Endodermal cell (in vitro differentiated cells): ENCODE measurements at regions not wholly inside any gene's neighbourhood (a gene's known extent, or its start where the extent isn't known, plus 50 kb on each side); places are given as distances from the start of the nearest gene placed in this dataset.
"Not testable (repeated sequence)": the region's sequence is repeated elsewhere in the genome, so short reads cannot be mapped to it uniquely, and the experiment has no call there.

ENCODE experiments used
- DNase-seq: peaks from one replicate; pipeline ENCODE4 v3.0.0-alpha.2; 2017
- H3K27ac ChIP-seq: 2 replicates; pipeline ENCODE4 v1.5.1; 2013; ENCODE audit warnings: mild to moderate bottlenecking, low read depth, low read length, moderate library complexity
- H3K27me3 ChIP-seq: 2 replicates; pipeline ENCODE4 v1.6.1; 2013; ENCODE audit warnings: mild to moderate bottlenecking, low read length, moderate library complexity; ENCODE audit not compliant: insufficient read depth, control insufficient read depth, poor library complexity, severe bottlenecking
- H3K36me3 ChIP-seq: 2 replicates; pipeline ENCODE4 v1.7.0; 2013; ENCODE audit warnings: mild to moderate bottlenecking, low read length, moderate library complexity; ENCODE audit not compliant: control insufficient read depth, insufficient read depth
- H3K4me1 ChIP-seq: one replicate; pipeline ENCODE4 v1.7.0; 2013; ENCODE audit warnings: low read length; ENCODE audit not compliant: control insufficient read depth, insufficient read depth
- H3K4me3 ChIP-seq: 2 replicates; pipeline ENCODE4 v1.5.1; 2013; ENCODE audit warnings: mild to moderate bottlenecking, low read length, moderate library complexity
- H3K9ac ChIP-seq: 2 replicates; pipeline ENCODE4 v1.6.1; 2013; ENCODE audit warnings: mild to moderate bottlenecking, low read length, moderate library complexity; ENCODE audit not compliant: poor library complexity, severe bottlenecking; ENCODE audit errors: extremely low read depth
- H3K9me3 ChIP-seq: 2 replicates; pipeline ENCODE4 v1.6.1; 2013; ENCODE audit warnings: mild to moderate bottlenecking, low read length, moderate library complexity; ENCODE audit not compliant: control insufficient read depth
- H3K27ac Mint-ChIP-seq: 2 replicates; pipeline ENCODE4 v1.8.0; 2020; ENCODE audit warnings: mixed read lengths
- H3K27me3 Mint-ChIP-seq: 2 replicates; pipeline ENCODE4 v1.8.0; 2021; ENCODE audit warnings: mild to moderate bottlenecking, mixed read lengths; ENCODE audit not compliant: insufficient read depth
- H3K36me3 Mint-ChIP-seq: 2 replicates; pipeline ENCODE4 v1.8.0; 2020; ENCODE audit warnings: low read depth, mixed read lengths
- H3K4me1 Mint-ChIP-seq: 2 replicates; pipeline ENCODE4 v1.8.0; 2020; ENCODE audit warnings: mixed read lengths
- H3K4me3 Mint-ChIP-seq: 2 replicates; pipeline ENCODE4 v1.8.0; 2020; ENCODE audit warnings: mild to moderate bottlenecking, moderate library complexity, mixed read lengths
- H3K9me3 Mint-ChIP-seq: 2 replicates; pipeline ENCODE4 v1.8.0; 2020; ENCODE audit warnings: mild to moderate bottlenecking, mixed read lengths
- CTCF ChIP-seq: fragments of 200-600 bp; sonication (generic); conservative IDR thresholded peaks from 2 replicates; pipeline ENCODE4 v1.5.0; 2021; ENCODE audit warnings: antibody characterized with exemption, mild to moderate bottlenecking
- WGBS, 2 experiments: methylation state at CpG; one replicate each; pipeline versions ENCODE4 v1.1.5 to v1.1.7; 2013; ENCODE audit warnings: missing lambda C conversion rate in 2 of 2, mixed read lengths in 1 of 2; ENCODE audit not compliant: insufficient coverage in 1 of 2, insufficient read length in 1 of 2; 5-methylcytosine and 5-hydroxymethylcytosine counted together

DNA sequence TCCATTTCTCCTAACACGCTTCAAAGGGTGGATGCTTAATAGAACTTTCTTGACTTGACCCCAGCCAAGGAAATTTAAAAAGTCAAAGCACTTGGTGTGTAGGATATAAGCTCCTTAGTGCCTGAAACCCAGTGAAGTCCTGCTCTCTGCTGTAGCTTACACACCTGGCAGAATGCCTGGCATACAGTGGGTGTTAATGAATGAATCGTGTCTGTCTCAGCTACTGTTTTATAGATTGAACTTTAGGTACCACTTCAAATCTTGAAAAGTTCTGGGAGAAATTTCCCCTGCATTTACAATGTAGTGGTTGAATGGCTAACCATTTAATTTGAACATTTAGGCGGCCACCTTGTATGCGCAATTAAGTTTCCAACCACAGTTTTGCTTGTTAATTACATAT, 70.5 kb upstream of the ZNF217 start:
- Mint-ChIP-seq H3K9me3 (no peaks in the 10 kb centered on the region), H3K27ac (no peak overlapping the region), H3K4me1 (peaks cover 17% of the 10 kb centered on the region), H3K4me3 (no peak overlapping the region), H3K36me3 (no peaks in the 10 kb centered on the region), H3K27me3 (no peaks in the 10 kb centered on the region)
- no peak for TF ChIP-seq CTCF
- WGBS, 2 experiments = 90 to 94% methylated on average over 2 to 4 of the region's 4 CpGs
- Histone ChIP-seq H3K27ac (no peak overlapping the region), H3K4me1 (peaks cover 4% of the 10 kb centered on the region), H3K9me3 (no peaks in the 10 kb centered on the region), H3K9ac (no peak overlapping the region), H3K27me3 (no peaks in the 10 kb centered on the region), H3K4me3 (no peak overlapping the region), H3K36me3 (no peaks in the 10 kb centered on the region)
- no peak for DNase-seq

DNA sequence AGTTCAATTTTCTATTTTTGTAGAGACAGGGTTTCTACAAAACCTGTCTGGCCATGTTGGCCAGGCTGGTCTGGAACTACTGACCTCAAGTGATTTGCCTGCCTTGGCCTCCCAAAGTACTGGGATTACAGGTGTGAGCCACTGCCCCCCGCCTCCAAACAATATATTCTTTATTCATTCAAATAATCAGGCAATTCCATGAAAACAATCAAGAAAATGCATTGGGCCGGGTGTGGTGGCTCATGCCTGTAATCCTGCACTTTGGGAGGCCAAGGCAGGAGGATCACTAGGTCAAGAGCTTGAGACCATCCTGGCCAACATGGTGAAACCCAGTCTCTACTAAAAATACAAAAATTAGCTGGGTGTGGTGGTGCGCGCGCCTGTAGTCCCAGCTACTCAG, 69.9 kb upstream of the ZNF217 start:
- not testable (repeated sequence) for H3K9me3 Mint-ChIP-seq, H3K9me3 ChIP-seq, H3K4me3 Mint-ChIP-seq, H3K36me3 ChIP-seq, H3K4me1 ChIP-seq, H3K4me3 ChIP-seq, H3K27ac ChIP-seq, DNase-seq, H3K36me3 Mint-ChIP-seq, H3K9ac ChIP-seq, H3K27me3 Mint-ChIP-seq, H3K27me3 ChIP-seq, H3K27ac Mint-ChIP-seq
- WGBS, 2 experiments = 89 to 90% methylated on average over 4 to 5 of the region's 5 CpGs
- peaks cover 17% of the 10 kb centered on the region for H3K4me1 Mint-ChIP-seq

DNA sequence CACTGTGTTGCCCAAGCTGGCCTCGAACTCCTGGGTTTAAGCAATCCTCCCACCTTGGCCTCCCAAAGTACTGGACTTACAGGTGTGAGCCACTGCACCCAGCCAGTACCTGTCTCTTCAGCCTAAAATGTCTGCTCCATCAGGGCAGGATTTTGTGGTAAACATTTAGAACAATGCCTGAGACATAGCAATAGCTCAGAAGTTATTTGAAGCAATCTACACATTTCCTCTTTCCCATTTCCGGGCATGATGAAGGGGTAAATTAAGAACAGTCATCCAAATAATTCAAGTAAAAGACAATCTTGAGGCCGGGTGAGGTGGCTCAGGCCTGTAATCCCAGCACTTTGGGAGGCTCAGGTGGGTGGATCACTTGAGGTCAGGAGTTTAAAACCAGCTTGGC, 69.0 kb upstream of the ZNF217 start:
- no peaks in the 10 kb centered on the region for H3K36me3 Mint-ChIP-seq
- Histone ChIP-seq H3K36me3 (no peaks in the 10 kb centered on the region), H3K9me3 (no peaks in the 10 kb centered on the region), H3K4me1 (peaks cover 4% of the 10 kb centered on the region), H3K27ac (no peak overlapping the region), H3K27me3 (no peaks in the 10 kb centered on the region), H3K9ac (no peak overlapping the region), H3K4me3 (no peak overlapping the region)
- 89 to 97% methylated on average over 3 of the region's 3 CpGs for WGBS, 2 experiments
- H3K27ac Mint-ChIP-seq = no peak overlapping the region
- no peak for DNase-seq
- H3K9me3 Mint-ChIP-seq = no peaks in the 10 kb centered on the region
- H3K27me3 Mint-ChIP-seq = no peaks in the 10 kb centered on the region
- no peak overlapping the region for H3K4me3 Mint-ChIP-seq
- peaks cover 20% of the 10 kb centered on the region for H3K4me1 Mint-ChIP-seq
- TF ChIP-seq CTCF = no peak

- Histone ChIP-seq H3K27me3 (no peaks in the 10 kb centered on the region), H3K4me3 (no peak overlapping the region), H3K36me3 (no peaks in the 10 kb centered on the region), H3K27ac (no peak overlapping the region), H3K4me1 (peaks cover 4% of the 10 kb centered on the region), H3K9me3 (no peaks in the 10 kb centered on the region), H3K9ac (no peak overlapping the region)
- peak; percentile 39 for TF ChIP-seq CTCF
- H3K36me3 Mint-ChIP-seq = no peaks in the 10 kb centered on the region
- no peak overlapping the region for H3K27ac Mint-ChIP-seq
- peak; percentile 51 for DNase-seq
- no peaks in the 10 kb centered on the region for H3K27me3 Mint-ChIP-seq
- peaks cover 32% of the 10 kb centered on the region for H3K4me1 Mint-ChIP-seq
- H3K4me3 Mint-ChIP-seq = no peak overlapping the region
- no peaks in the 10 kb centered on the region for H3K9me3 Mint-ChIP-seq
- 85% methylated on average over 6 of the region's 6 CpGs for WGBS, 2 experiments
Observed at GRCh38 chr20:53660947-53661381, 67.3 kb upstream of the ZNF217 start.
